ENCODE measurements at regions not wholly inside any gene's neighbourhood (a gene's known extent, or its start where the extent isn't known, plus 50 kb on each side); places are given as distances from the start of the nearest gene placed in this dataset.
"Not testable (repeated sequence)": the region's sequence is repeated elsewhere in the genome, so short reads cannot be mapped to it uniquely, and the experiment has no call there.

GRCh38 chrX:55159551-55159950, 60.6 kb upstream of the PAGE5 start:
- peak overlapping the region; percentile 83 for H3K4me3 ChIP-seq (ENCODE audit: low read depth, low read length)
- TF ChIP-seq POLR2A (IDR thresholded peaks at IDR 0.05; ENCODE audit: extremely low read depth, insufficient read length) (no peak), CTCF (IDR thresholded peaks at IDR 0.05; ENCODE audit: low read depth, low read length) (no peak), MAX (IDR thresholded peaks at IDR 0.05; ENCODE audit: low read depth, low read length) (no peak), MYC (IDR thresholded peaks at IDR 0.05; ENCODE audit: low read depth, low read length) (no peak)
- peak; percentile 7 for DNase-seq (ENCODE audit: low read depth)

- H3K4me3 ChIP-seq (ENCODE audit: low read depth, low read length) = peak overlapping the region; percentile 83
- peak; percentile 89 for DNase-seq (ENCODE audit: low read depth)
- TF ChIP-seq MAX (IDR thresholded peaks at IDR 0.05; ENCODE audit: low read depth, low read length) (peak; percentile 65), POLR2A (IDR thresholded peaks at IDR 0.05; ENCODE audit: extremely low read depth, insufficient read length) (peak; percentile 52), MYC (IDR thresholded peaks at IDR 0.05; ENCODE audit: low read depth, low read length) (peak; percentile 57), CTCF (IDR thresholded peaks at IDR 0.05; ENCODE audit: low read depth, low read length) (peak; percentile 38)
Measured at GRCh38 chrX:55160685-55161552, 59.2 kb upstream of the PAGE5 start.

GRCh38 chrX:55161581-55161980, 58.6 kb upstream of the PAGE5 start:
- H3K4me3 ChIP-seq (ENCODE audit: low read depth, low read length) = peak overlapping the region; percentile 83
- DNase-seq (ENCODE audit: low read depth) = no peak
- no peak for TF ChIP-seq MAX (IDR thresholded peaks at IDR 0.05; ENCODE audit: low read depth, low read length)
- TF ChIP-seq POLR2A (IDR thresholded peaks at IDR 0.05; ENCODE audit: extremely low read depth, insufficient read length) = no peak
- no peak for TF ChIP-seq MYC (IDR thresholded peaks at IDR 0.05; ENCODE audit: low read depth, low read length)
- TF ChIP-seq CTCF (IDR thresholded peaks at IDR 0.05; ENCODE audit: low read depth, low read length) = no peak

GRCh38 chrX:55163171-55163570, 57.0 kb upstream of the PAGE5 start:
- H3K4me3 ChIP-seq (ENCODE audit: low read depth, low read length) = no peak overlapping the region
- no peak for DNase-seq (ENCODE audit: low read depth)
- TF ChIP-seq POLR2A (IDR thresholded peaks at IDR 0.05; ENCODE audit: extremely low read depth, insufficient read length) = no peak
- TF ChIP-seq MAX (IDR thresholded peaks at IDR 0.05; ENCODE audit: low read depth, low read length) = no peak
- TF ChIP-seq CTCF (IDR thresholded peaks at IDR 0.05; ENCODE audit: low read depth, low read length) = no peak
- TF ChIP-seq MYC (IDR thresholded peaks at IDR 0.05; ENCODE audit: low read depth, low read length) = no peak

- not testable (repeated sequence) for DNase-seq (ENCODE audit: low read depth); H3K4me3 ChIP-seq (ENCODE audit: low read depth, low read length)
Measured at GRCh38 chrX:55165026-55165425, 55.1 kb upstream of the PAGE5 start.

- H3K4me3 ChIP-seq (ENCODE audit: low read depth, low read length) = no peak overlapping the region
- TF ChIP-seq MAX (IDR thresholded peaks at IDR 0.05; ENCODE audit: low read depth, low read length) = no peak
- DNase-seq (ENCODE audit: low read depth) = no peak
Measured at GRCh38 chrX:55167124-55167803, 52.9 kb upstream of the PAGE5 start.
